GM18519 (cell line): ENCODE measurements at regions not wholly inside any gene's neighbourhood (a gene's known extent, or its start where the extent isn't known, plus 50 kb on each side); places are given as distances from the start of the nearest gene placed in this dataset.

Experiments used
- ATAC-seq: cut with Tn5 transposase; IDR thresholded peaks from one replicate; pipeline ENCODE4 v1.9.1; 2021; ENCODE audit warnings: mild to moderate bottlenecking, moderate library complexity; ENCODE audit not compliant: unreplicated experiment, low FRiP score

DNA sequence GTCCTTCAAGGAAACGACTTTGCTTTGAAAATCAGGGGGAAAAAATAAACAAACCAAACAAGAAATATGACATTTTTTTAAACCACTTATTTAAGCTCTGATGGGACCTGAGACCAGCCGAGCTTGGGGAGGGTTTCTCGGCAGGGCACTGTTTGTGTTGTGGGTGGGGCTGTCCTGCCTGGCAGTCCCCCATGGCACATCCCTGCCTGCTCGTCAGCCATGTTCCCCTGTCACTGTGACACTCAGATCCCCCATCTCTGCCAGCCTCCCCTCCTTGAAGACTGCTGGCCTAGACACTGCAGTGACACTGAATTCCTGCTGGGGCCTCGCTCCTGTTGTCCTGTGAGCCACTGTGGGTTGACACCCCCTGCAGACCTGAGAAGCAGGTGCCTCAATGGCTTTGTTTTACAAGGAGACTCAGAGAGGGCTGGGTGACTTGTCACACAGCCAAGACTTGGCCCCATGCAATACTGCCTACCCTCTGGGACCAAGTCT lies 95.1 kb upstream of the PTPN1 start:
- no peak for ATAC-seq

DNA sequence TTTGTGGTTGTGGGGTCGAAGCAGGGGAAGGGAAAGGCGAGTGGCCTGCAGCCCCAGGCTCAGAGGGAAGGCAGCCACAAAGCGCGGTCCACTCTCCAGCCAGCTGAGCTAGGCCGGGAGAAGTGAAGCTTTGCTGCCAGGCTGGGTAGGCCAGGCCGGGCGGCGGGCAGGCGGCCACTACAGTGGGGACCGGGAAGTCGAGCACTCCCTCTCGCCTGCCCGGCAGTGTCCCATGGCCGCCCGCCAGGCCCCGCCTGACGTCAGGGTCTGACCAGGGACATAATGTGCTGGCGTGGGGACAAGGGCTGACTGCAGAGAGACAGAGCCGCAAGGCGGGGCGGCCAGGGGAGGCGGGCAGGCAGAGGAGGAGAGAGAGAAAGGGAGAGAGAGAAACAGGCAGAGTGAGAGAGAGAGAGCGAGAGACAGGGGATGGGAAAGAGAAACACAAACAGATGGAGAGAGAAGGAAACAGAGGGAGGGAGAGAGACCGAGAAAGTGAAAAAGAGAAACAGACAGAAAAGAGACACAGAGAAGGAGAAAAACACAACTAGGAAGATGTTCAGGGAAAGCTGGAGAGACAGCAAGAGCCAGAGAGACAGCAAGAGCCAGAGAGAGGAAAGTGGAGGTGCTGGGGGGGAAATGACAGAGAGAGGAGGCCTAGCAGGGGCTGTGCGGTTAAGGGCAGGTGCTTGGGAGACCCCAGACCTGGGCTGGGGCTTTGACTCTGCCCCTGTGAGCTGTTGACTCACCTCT lies 94.5 kb upstream of the PTPN1 start:
- no peak for ATAC-seq

DNA sequence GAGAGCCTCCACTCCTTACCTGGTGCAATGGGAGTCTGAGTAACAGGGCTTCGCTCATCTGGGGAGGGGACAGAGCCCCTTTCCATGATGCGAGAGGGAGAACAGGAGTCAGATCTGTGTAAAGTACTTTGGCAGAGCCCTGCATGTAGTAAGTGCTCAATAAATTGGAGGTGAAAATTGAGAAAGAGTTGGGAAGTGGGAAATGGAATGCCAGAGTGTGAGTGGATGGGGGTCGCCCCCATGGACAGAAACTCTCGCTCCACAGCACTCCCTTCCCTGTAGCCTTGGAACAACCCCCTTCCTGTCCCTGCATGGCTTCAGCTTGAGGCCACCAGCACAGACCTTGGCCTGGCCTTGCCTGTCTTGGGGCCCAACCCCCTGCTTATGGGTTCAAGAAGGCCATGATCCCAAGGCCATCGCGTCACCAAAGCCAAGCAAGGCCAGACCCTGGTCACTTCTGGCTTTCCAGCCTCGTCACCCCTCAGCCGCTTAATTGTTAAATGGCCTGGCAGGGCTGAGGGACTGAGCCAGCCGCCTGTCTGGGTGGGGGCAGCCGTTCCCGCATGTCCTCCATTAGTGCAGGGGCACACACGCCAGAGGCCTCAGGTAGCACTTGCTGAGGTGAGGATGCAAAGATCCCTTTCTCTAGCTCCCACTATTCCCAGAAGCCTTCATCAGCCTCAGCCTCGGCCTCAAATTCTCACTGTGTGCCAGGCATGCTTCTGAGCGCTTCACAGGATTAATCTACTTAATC lies 93.7 kb upstream of the PTPN1 start:
- ATAC-seq: no peak

DNA sequence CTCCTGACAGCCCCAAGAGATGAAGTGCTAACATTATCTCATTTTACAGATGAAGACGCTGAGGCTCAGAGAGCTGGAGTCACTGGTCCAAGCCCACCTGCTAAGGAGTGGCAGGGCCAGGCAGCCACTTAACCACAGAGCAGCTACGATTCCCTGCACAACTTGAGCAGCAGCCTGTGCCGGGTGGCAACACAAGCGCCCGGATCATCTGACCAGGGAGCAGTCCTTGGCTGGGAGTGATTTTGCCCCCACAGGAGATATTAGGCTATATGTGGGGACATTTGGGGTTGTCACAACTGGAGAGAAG lies 93.2 kb upstream of the PTPN1 start:
- no peak for ATAC-seq

DNA sequence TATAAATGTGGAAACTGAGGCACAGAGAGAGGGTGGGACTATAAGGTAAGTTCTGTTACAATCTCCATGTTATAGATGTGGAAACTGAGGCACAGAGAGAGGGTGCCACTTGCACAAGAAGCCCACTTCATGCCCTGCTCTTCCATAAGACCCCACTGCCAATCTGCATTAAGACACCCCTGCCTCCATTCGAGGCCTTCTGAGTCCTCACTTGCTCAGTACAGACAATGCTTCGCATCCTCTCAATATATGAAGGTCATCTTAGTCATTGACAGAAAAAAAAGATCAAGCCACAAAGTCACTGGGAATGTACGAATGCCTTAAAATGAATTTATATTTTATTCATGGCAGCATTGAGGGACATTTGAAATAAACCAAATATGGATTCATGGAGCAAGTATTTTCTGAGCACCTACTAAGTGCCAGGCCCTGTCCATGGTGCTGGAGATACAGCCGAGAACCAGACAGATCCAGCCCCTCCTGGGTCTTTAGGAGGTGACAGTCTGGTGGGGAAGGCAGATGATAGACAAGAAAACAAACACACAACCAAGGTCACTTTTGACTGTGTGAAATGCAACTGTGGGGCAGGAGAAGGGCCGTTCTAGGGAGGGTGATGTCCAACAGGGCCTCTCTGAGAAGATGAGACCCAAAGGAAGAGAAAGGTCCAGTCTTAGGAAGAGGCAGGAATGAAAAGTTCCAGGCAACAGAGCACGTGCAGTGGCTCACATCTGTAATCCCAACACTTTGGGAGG lies 92.5 kb upstream of the PTPN1 start:
- ATAC-seq: no peak

DNA sequence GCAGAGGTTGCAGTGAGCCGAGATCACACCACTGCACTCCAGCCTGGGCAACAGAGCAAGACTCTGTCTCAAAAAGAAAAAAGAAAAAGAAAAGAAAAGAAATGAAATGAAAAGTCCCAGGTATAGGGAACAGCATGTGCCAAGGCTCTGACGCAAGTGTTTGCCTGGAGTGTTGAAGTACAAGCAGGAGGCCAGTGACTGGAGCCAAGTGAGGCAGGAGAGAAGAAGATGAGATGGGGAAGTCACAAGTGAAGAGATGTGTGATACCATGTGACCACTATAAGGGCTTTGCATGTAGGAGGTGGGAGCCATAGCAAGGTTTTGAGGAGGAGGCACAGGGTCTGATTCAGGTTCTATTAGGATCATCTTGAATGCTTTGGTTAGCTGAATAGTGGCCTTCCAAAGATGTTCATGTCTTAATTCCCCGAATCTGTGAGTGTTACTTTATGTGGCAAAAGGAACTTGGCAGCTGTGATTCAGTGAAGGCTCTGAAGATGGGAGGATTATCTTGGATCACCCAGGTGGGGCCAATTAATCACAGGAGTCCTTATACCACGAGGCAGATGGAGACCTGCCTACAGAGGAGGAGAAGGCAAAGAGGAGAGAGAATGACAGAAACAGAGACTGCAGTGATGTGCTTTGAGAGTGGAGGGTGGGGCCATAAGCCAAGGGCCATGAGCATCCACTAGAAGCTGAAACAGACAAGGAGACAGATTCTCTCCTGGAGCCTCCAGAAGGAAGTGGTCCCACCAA lies 91.1 kb upstream of the PTPN1 start:
- ATAC-seq: no peak

DNA sequence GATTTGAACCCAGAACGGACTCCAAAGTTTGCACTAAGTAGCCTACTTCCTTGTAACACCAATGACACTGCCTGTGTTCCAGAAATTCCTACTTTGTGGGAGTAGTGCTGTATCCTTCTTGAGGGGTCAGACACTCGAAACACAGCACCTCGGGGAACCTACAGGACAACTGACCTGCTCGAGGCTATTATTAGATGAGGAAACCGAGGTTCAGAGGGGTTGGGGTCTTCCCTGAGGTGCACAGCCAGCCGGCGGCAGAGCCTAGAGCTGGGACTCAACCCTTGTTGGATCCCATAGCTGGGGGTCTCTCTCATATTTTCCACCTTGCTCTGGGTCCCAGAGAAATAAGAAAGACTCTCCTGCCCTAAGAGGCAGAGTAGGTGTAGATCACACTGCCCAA lies 89.8 kb upstream of the PTPN1 start:
- ATAC-seq: no peak

DNA sequence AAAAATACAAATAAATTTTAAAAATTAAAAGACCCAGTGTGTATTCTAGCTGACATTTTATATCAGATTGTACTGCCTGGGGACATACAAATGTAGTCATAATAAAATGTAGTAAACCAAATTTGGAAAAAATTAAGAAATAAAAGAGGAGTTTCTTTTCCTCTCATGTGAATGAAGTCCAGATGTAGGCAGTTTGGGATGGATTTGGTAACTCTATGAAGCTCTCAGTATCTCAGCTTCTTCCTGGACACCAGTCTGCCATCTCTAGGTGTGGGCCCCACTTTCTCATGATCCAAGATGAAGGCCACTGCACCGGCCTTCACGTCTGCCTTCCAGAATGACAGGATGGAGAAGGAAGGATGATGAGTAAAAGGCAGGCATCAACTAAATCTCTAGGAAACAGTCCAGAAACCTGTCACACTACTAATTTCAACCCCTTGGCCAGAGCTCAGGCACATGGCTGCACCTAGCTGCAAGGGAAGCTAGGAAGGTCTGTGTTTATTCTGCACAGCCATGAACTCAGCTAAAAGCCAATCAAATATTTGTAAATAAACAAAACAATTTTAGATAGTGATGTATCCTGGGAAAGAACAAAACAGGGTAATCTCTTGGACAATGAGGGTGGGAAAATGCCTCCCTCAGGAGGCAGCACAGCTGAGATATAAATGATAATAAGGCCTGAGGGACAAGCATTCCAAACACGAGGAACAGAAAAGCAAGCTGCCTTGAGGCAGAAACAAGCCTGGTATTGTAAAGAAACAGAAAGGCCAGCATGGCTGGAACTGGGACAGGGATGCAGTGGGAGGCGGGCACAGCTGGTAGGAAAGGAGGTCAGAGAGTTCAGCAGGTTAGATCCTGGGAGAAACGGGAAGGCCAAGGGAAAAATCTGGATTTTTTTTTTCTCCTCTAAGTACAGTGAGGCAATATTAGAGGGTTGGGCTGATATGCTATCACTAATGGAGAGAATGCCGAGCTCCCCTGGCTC lies 88.5 kb upstream of the PTPN1 start:
- no peak for ATAC-seq

DNA sequence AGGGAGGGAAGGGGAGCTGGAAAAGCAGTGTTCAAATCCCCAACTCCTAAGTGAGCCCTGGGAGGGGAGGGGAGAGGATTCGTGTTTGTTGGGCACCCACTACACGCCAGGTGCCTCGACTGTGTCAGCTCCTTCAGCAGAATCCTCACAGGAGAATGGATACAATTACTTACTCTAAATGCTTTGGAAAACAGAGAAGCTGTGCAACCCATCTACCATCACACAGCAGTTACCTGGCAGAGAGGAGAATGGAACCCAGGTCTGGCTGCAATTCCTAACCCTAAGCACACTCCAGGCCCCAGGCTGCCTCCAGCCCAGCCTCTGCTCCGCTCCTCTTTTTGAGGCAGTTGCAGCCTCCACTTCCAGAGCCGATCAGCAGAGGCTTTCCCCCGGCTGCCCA lies 86.4 kb upstream of the PTPN1 start:
- no peak for ATAC-seq

DNA sequence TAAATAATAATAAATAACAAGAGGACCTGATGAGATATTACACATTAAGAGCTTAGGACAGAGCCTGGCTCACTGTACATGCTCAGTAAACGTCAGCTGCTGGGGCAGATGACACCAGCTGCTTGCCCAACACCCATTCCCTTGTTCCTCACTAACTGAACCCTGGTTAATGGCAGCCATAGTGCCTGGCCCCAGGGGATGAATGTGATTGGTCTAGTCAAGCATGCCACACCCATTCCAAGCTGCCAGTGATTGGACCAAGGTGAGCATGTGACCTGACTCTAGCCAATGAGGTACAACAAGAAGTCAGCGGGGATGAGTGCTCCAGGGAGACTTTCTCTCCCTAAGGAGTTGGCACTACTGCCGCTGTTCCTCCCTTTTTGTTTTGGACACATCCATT lies 85.1 kb upstream of the PTPN1 start:
- no peak for ATAC-seq

DNA sequence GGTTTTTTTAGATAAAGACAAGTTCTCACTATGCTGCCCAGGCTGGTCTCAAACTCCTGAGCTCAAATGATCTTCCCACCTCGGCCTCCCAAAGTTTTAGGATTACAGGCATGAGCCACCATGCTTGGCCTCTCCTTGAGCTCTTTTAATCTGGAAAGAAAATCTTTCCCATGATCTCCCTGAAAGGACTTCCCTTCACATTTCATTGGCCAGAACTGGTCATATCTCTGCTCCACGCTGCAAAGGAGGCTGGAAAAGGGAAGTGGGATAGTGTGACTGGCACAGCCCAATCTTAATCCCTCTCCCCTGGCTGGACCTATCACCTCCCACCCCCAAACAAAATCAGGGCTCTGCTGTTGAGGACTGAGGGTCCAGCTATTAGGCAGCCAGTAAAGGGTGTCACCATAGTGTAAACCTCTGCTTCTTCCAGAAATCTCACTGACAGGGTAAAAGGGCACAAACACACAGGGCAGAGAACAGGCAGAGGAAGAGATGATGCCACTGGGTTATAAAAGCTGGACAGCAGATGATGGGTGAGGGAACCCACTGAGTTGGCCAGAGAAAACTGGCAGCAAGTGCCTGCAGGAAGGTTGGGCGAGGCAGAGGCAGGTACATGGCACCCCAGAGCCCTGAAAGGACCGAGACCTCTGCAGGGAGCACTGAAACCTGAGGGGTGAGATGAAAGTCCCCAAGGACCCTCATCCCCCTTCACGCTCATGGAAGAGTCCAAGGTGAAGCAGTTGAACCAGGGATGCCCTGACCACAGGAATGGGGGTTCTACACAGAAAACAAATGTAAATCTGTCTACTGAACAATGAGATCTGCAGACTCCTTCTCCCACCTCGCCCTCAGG lies 83.1 kb upstream of the PTPN1 start:
- no peak for ATAC-seq

DNA sequence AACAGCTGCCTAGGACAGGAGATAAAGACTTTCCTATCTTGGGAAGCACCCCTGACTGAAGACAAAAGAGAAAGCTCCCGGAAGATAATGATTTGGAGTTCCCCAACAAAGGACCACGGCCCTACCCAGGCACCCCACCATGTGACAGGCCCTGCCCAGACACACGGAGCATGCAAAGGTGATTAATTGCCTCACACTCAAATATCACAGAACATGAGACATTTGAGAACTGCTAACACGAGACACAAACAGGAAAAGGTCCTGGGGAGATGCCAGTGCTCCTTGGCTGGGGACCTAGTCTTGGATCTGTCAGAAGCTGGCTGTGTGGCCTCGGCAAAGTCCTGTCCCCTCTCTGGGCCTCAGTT lies 82.5 kb upstream of the PTPN1 start:
- ATAC-seq: no peak

DNA sequence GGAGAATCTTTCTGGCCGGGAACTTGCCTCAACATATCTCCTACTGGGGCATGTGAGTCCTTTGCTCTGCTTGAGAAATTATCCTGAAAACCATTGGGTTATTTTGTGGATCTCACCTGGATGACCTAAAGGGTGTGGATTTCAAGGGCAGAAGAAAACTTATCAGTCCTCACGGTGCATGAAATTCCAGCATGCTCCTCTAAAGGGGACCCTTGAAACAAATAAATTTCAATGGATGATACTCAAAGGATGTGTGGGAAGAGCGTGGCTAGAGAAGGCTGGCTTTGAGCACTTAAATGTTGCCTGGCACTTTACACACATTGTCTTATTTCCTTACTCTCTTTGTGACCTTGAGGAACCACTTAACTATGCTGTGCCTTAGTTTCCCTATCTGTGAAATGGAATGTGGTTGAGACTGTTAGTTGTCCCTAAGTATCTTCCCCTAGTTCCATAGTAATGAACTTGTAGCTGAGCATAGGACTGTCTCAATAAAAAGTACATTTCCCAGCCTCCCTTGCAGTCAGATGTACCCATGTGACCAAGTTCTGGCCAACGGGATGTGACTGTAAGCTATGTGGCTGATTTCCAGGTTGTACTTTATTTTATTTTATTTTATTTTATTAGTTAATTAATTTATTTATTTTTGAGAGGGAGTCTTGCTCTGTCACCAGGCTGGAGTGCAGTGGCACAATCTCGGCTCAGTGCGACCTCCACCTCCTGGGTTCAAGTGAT lies 81.9 kb upstream of the PTPN1 start:
- ATAC-seq: no peak

DNA sequence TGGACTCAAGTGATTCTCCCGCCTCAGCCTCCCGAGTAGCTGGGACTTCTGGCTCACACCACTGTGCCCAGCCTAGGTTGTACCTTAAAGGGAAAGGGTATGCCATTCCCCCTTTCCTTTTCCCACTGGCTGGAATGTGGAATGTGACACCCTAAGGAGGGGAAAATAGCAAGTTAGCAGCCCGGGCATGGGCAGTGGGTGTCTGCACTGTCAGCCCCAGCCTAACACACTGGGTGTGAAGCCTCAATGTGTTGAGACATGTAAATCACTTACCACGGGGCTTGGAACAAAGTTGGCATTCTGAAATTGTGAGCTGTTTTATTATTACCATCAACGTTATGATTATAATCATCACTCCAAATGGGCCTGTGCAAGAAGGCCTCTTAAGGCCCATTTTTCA lies 80.8 kb upstream of the PTPN1 start:
- no peak for ATAC-seq

DNA sequence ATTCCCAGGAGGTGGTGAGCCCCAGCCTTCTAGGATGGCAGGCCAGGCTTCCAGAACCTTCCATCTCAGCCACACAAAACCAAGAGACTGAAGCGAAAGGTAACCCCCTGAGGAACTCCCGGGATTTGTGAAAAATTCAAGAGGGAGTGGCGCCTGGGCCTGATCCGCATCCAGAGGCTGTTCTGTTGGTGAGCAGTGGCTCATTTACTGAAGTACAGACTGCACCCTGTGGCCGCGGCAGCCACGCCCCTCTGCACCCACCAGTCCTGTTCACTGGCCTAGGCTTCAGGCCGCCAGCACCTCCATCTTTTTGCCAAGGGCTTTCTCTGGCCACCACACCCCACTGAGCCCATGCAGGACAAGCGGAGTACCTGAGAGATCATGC lies 79.1 kb upstream of the PTPN1 start:
- no peak for ATAC-seq

DNA sequence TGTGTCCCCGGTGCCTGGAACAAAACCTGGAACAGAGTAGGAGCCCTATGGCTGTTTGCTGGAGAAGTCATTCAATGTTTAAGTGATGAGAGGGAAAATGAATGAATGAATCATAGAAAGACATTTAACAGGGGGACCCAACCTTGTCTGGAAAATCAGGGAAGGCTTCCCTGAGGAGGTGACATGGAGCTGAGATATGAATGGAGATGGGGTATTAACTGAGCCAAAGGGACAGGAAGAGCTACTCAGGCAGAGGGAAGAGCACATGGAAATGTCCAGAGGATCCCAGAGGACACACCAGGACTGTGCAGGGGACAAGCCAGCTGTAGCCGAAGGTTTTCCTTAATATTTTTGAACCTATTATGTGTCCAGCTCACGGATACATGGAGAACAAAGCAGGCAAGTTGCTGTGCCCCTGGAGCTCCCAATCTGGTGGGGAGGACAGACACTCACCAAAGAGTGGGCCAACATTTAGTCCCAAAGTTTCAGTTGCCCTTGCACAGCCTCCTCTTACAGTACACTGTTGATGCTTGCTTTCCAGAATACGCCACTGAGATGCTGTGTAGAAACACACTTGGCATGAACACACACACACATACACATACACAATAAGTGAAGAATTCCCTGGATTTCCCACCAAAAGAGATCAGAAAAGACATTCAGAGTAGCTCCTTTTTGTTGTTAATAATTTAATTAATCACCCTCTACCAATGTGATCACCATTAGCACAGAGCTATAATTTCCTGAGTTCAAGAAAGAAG lies 77.0 kb upstream of the PTPN1 start:
- no peak for ATAC-seq

DNA sequence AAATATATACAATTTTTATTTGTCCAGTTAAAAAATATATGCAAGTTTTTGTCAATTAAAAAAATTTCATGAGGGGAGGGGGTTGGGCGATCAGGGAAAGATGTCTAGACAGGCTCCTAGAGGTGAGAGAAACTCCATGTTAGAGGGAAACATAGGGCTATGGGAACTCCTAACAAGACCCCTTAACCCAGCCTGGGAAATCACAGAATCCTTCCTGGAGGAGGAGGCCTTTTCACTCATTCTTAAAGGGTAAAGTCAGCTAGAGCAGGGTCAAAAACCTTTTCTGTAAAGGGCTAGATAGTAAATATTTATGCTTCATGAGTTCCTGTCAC lies 75.9 kb upstream of the PTPN1 start:
- no peak for ATAC-seq
